H1 (cell line): ENCODE measurements at regions not wholly inside any gene's neighbourhood (a gene's known extent, or its start where the extent isn't known, plus 50 kb on each side); places are given as distances from the start of the nearest gene placed in this dataset.

ENCODE experiments used
- CTCF ChIP-seq, 3 experiments: IDR thresholded peaks; 1 replicate in 2 of 3; 2 replicates in 1 of 3; pipeline versions ENCODE4 v1.5.1 to v1.6.1; 2011; ENCODE audit warnings: low read length in 3 of 3, mild to moderate bottlenecking in 3 of 3, inconsistent platforms in 2 of 3, low read depth in 1 of 3, moderate library complexity in 1 of 3; ENCODE audit not compliant: insufficient read depth in 1 of 3; ENCODE audit errors: control extremely low read depth in 1 of 3
- EZH2 ChIP-seq: fragments of 200-600 bp; sonication (generic); IDR thresholded peaks from 2 replicates; pipeline ENCODE4 v1.7.1; 2012; ENCODE audit warnings: low read depth, mild to moderate bottlenecking, moderate library complexity, low read length, inconsistent platforms; ENCODE audit not compliant: severe bottlenecking
- HDAC6 ChIP-seq: IDR thresholded peaks from one replicate; pipeline ENCODE4 v1.7.1; 2012; ENCODE audit warnings: low read depth, mild to moderate bottlenecking, inconsistent platforms, low read length, moderate library complexity
- KDM1A ChIP-seq: fragments of 200-600, 300-600 bp; sonication (generic); IDR thresholded peaks from 2 replicates; pipeline ENCODE4 v1.7.1; 2016; ENCODE audit warnings: mild to moderate bottlenecking, low read length, borderline replicate concordance
- POLR2A ChIP-seq, 2 experiments: IDR thresholded peaks; 1 replicate in 1 of 2; 2 replicates in 1 of 2; pipeline ENCODE4 v1.6.1; 2011; ENCODE audit warnings: low read depth in 2 of 2, low read length in 2 of 2, mild to moderate bottlenecking in 2 of 2; ENCODE audit errors: control extremely low read depth in 1 of 2
- POU5F1 ChIP-seq: IDR thresholded peaks from 2 replicates; pipeline ENCODE4 v1.6.1; 2011; ENCODE audit warnings: low read depth, mild to moderate bottlenecking, low read length, moderate library complexity
- SUZ12 ChIP-seq: fragments of 200-600 bp; sonication (generic); IDR thresholded peaks from 2 replicates; pipeline ENCODE4 v1.6.1; 2012; ENCODE audit warnings: mild to moderate bottlenecking, inconsistent platforms, low read length, moderate library complexity, mixed read lengths
- TCF12 ChIP-seq: IDR thresholded peaks from 2 replicates; pipeline ENCODE4 v1.6.1; 2011; ENCODE audit warnings: low read depth, mild to moderate bottlenecking, low read length
- YY1 ChIP-seq: IDR thresholded peaks from 2 replicates; pipeline ENCODE4 v1.6.1; 2011; ENCODE audit warnings: low read depth, mild to moderate bottlenecking, low read length

GRCh38 chr10:28049286-28049685 lies 50.4 kb upstream of the ODAD2 start:
- TF ChIP-seq SUZ12 (no peak), POLR2A (IDR thresholded peaks at IDR 0.05; ENCODE audit: control extremely low read depth in 1 of 2, low read depth in 2 of 2, low read length in 2 of 2) (no peak), POU5F1 (no peak), HDAC6 (no peak), CTCF (IDR thresholded peaks at IDR 0.05; ENCODE audit: control extremely low read depth in 1 of 3, insufficient read depth in 1 of 3, low read depth in 1 of 3, low read length in 3 of 3) (no peak), KDM1A (no peak), EZH2 (no peak), YY1 (no peak), TCF12 (no peak)
